HCT116 (cell line): ENCODE measurements at regions not wholly inside any gene's neighbourhood (a gene's known extent, or its start where the extent isn't known, plus 50 kb on each side); places are given as distances from the start of the nearest gene placed in this dataset.

Experiments used
- ATAC-seq: fragments of 200-7000 bp; cut with Tn5 transposase; 2 replicates; pipeline ENCODE4 v1.9.1; 2020; ENCODE audit warnings: mild to moderate bottlenecking, moderate library complexity
- BruUV-seq: library from RNA; stranded (reverse); fragments of 400-500 nt; replicated peaks from 2 replicates; lab custom pipeline; 2021; lab: Mats Ljungman, UMichigan
- CTCF ChIA-PET: fragments of 300-600 bp; sonication (Branson Sonifier 250); formaldehyde crosslinking; loops from one replicate; lab custom pipeline; 2021; ENCODE audit warnings: antibody characterized with exemption; lab: Charles Lee
- POLR2A ChIA-PET: fragments of 300-600, 350-600 bp; sonication (Branson Sonifier 250); formaldehyde crosslinking; loops from one replicate; lab custom pipeline; 2021; ENCODE audit warnings: antibody characterized with exemption; lab: Charles Lee
- RAD21 ChIA-PET, 2 experiments: fragments of 300-600 bp; sonication (Branson Sonifier 250); formaldehyde crosslinking; loops; one replicate each; lab custom pipeline; 2023; ENCODE audit warnings: low total read pairs in 2 of 2; ENCODE audit not compliant: uncharacterized antibody in 2 of 2, unreplicated experiment in 2 of 2, low non-redundant PET in 1 of 2; lab: Charles Lee
- DNase-seq: peaks from one replicate; pipeline ENCODE4 v3.0.0-alpha.2; 2010; ENCODE audit warnings: low read depth, low spot score
- H2AFZ ChIP-seq: fragments of 200-600 bp; shearing (Covaris generic), sonication (generic); 2 replicates; pipeline ENCODE4 v1.6.1; 2017; ENCODE audit warnings: low read depth, mixed run types, mixed read lengths, antibody characterized with exemption, low read length; ENCODE audit not compliant: poor library complexity, severe bottlenecking
- H3K27ac ChIP-seq: 2 replicates; pipeline ENCODE4 v1.5.1; 2012; ENCODE audit warnings: low read depth, low read length
- H3K27me3 ChIP-seq: fragments of 200-600 bp; sonication (generic); 2 replicates; pipeline ENCODE4 v1.6.1; 2016; ENCODE audit warnings: mixed run types, low read length, mixed read lengths; ENCODE audit not compliant: insufficient read depth
- H3K36me3 ChIP-seq, 2 experiments: fragments of 200-500 bp in 1 of 2; fragments of 200-600 bp in 1 of 2; sonication (Bioruptor generic) in 1 of 2; sonication (generic) in 1 of 2; 2 replicates each; pipeline versions ENCODE4 v1.5.1 to v1.6.1; 2014 to 2016; ENCODE audit warnings: low read length in 2 of 2, inconsistent platforms in 1 of 2, mixed read lengths in 1 of 2, mixed run types in 1 of 2; ENCODE audit not compliant: insufficient read depth in 2 of 2, control insufficient read depth in 1 of 2
- H3K4me1 ChIP-seq, 2 experiments: fragments of 200-600 bp in 1 of 2; sonication (generic) in 1 of 2; 2 replicates each; pipeline versions ENCODE4 v1.5.1 to v1.6.1; 2012 to 2017; ENCODE audit warnings: low read length in 2 of 2, inconsistent platforms in 1 of 2, mild to moderate bottlenecking in 1 of 2, mixed read lengths in 1 of 2, mixed run types in 1 of 2, moderate library complexity in 1 of 2; ENCODE audit not compliant: insufficient read depth in 2 of 2, control insufficient read depth in 1 of 2
- H3K4me2 ChIP-seq: fragments of 200-600 bp; sonication (generic); 2 replicates; pipeline ENCODE4 v1.6.1; 2017; ENCODE audit warnings: mixed run types, low read length, mixed read lengths
- H3K4me3 ChIP-seq, 2 experiments: fragments of 200-600 bp in 1 of 2; sonication (generic) in 1 of 2; replicated peaks in 1 of 2; 2 replicates each; pipeline ENCODE4 v1.5.1; 2011 to 2016; ENCODE audit warnings: low read length in 2 of 2, control low read depth in 1 of 2, low read depth in 1 of 2, mild to moderate bottlenecking in 1 of 2, mixed read lengths in 1 of 2, mixed run types in 1 of 2
- H3K79me2 ChIP-seq: fragments of 200-600 bp; sonication (generic); 2 replicates; pipeline ENCODE4 v1.6.1; 2017; ENCODE audit warnings: mild to moderate bottlenecking, mixed run types, low read length, moderate library complexity, mixed read lengths; ENCODE audit not compliant: insufficient read depth
- H3K9ac ChIP-seq: fragments of 200-600 bp; sonication (generic); 2 replicates; pipeline ENCODE4 v1.6.1; 2016; ENCODE audit warnings: low read length, mixed read lengths
- H3K9me2 ChIP-seq: fragments of 200-600 bp; sonication (generic), shearing (Covaris generic); 2 replicates; pipeline ENCODE4 v1.6.1; 2017; ENCODE audit warnings: mixed run types, mild to moderate bottlenecking, moderate library complexity; ENCODE audit not compliant: insufficient read depth
- H3K9me3 ChIP-seq, 2 experiments: fragments of 200-500 bp in 1 of 2; fragments of 200-600 bp in 1 of 2; sonication (Bioruptor generic) in 1 of 2; sonication (generic) in 1 of 2; 2 replicates each; pipeline ENCODE4 v1.6.1; 2014 to 2017; ENCODE audit warnings: low read length in 2 of 2, mixed read lengths in 2 of 2, inconsistent platforms in 1 of 2, low read depth in 1 of 2, mild to moderate bottlenecking in 1 of 2, mixed run types in 1 of 2, moderate library complexity in 1 of 2; ENCODE audit not compliant: control insufficient read depth in 1 of 2, insufficient read depth in 1 of 2
- H4K20me1 ChIP-seq: fragments of 200-600 bp; sonication (generic), shearing (Covaris generic); 2 replicates; pipeline ENCODE4 v1.6.1; 2017; ENCODE audit warnings: mixed run types, mild to moderate bottlenecking, moderate library complexity; ENCODE audit not compliant: insufficient read depth
- ATF3 ChIP-seq: IDR thresholded peaks from 2 replicates; pipeline ENCODE4 v1.6.1; 2012
- CEBPB ChIP-seq: IDR thresholded peaks from 2 replicates; pipeline ENCODE4 v1.6.1; 2012; ENCODE audit warnings: low read depth
- CTCF ChIP-seq, 3 experiments: fragments of 200-600 bp in 1 of 3; sonication (generic) in 1 of 3; IDR thresholded peaks in 2 of 3; conservative IDR thresholded peaks in 1 of 3; 2 replicates each; pipeline ENCODE4 v1.5.1; 2012 to 2017; ENCODE audit warnings: low read depth in 2 of 3, low read length in 2 of 3, antibody characterized with exemption in 1 of 3, borderline replicate concordance in 1 of 3, control low read depth in 1 of 3, mild to moderate bottlenecking in 1 of 3, mixed read lengths in 1 of 3, mixed run types in 1 of 3, moderate library complexity in 1 of 3; ENCODE audit not compliant: insufficient read depth in 1 of 3
- EGR1 ChIP-seq: IDR thresholded peaks from 2 replicates; pipeline ENCODE4 v1.6.1; 2012; ENCODE audit warnings: low read depth
- EZH2 ChIP-seq: fragments of 200-600 bp; sonication (generic); IDR thresholded peaks from 2 replicates; pipeline ENCODE4 v1.6.1; 2017; ENCODE audit warnings: antibody characterized with exemption, mixed run types
- FOSL1 ChIP-seq: IDR thresholded peaks from 2 replicates; pipeline ENCODE4 v1.6.1; 2012; ENCODE audit warnings: low read depth
- JUND ChIP-seq: IDR thresholded peaks from 2 replicates; pipeline ENCODE4 v1.6.1; 2012
- POLR2A ChIP-seq: IDR thresholded peaks from 2 replicates; pipeline ENCODE4 v1.7.0; 2011; ENCODE audit warnings: borderline replicate concordance; ENCODE audit not compliant: insufficient read depth, insufficient read length; ENCODE audit errors: extremely low read depth
- POLR2AphosphoS5 ChIP-seq: IDR thresholded peaks from 2 replicates; pipeline ENCODE4 v1.6.1; 2011; ENCODE audit warnings: mild to moderate bottlenecking, low read depth, low read length, moderate library complexity
- RAD21 ChIP-seq: IDR thresholded peaks from 2 replicates; pipeline ENCODE4 v1.6.1; 2012; ENCODE audit warnings: low read depth, mild to moderate bottlenecking
- SP1 ChIP-seq: IDR thresholded peaks from 2 replicates; pipeline ENCODE4 v1.6.1; 2012; ENCODE audit warnings: low read depth
- TCF7L2 ChIP-seq: IDR thresholded peaks from 2 replicates; pipeline ENCODE4 v1.7.0; 2011; ENCODE audit warnings: borderline replicate concordance, inconsistent platforms; ENCODE audit not compliant: insufficient read depth, insufficient read length; ENCODE audit errors: extremely low read depth
- ZBTB33 ChIP-seq: IDR thresholded peaks from 2 replicates; pipeline ENCODE4 v1.6.1; 2011; ENCODE audit warnings: mild to moderate bottlenecking, low read length, moderate library complexity; ENCODE audit not compliant: insufficient replicate concordance; ENCODE audit errors: extremely low read depth
- ZFX ChIP-seq: fragments of 450-650 bp; IDR thresholded peaks from 2 replicates; pipeline ENCODE4 v1.6.1; 2017
- ZNF274 ChIP-seq: fragments of 200-500 bp; sonication (Bioruptor generic); IDR thresholded peaks from 2 replicates; pipeline ENCODE4 v1.6.1; 2014; ENCODE audit warnings: mild to moderate bottlenecking, low read depth, low read length, inconsistent platforms
- intact Hi-C: fragments of 100-400 bp; cut with micrococcal nuclease; formaldehyde crosslinking; loops from 2 replicates; pipeline ENCODE4 v1.10.0; 2022

DNA sequence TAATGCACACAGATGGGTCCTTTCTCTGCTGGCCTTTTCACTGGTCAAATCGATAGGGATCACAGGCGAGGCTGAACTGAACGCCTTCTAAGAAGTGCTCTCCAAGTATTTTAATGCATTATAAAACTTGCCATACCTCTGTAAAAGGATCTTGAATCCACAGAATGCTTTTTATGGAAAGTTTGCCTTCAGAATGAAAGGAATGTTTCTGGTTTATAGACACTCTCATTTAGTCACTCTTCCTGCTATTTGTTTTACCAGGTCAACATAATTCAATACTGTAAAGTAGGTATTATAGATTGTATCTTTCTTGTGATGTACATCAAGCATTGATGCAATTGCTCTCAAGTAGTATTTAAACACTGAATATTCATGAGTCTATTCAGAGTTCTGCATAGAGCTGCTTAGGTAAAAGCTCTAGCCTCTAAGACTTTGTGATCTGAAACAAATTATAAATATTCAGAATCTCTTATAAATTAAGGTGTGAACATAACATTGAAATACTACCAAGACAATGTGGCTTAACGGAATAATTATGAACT, 308.4 kb downstream of the ISL1 start:
- no peak for ATAC-seq
- no TSS peak for BruUV-seq
- no peak overlapping the region for H3K4me2 ChIP-seq

More for the DNA sequence above, 308.4 kb downstream of the ISL1 start:
- Histone ChIP-seq H3K9me3 (no peaks in the 10 kb centered on the region), H3K4me1 (no peaks in the 10 kb centered on the region), H3K36me3 (no peaks in the 10 kb centered on the region), H3K9me2 (no peaks in the 10 kb centered on the region), H2AFZ (no peak overlapping the region), H3K27me3 (no peaks in the 10 kb centered on the region), H3K27ac (no peak overlapping the region), H3K9ac (no peak overlapping the region), H3K79me2 (no peaks in the 10 kb centered on the region), H3K4me3 (no peak overlapping the region), H4K20me1 (no peaks in the 10 kb centered on the region)
- no peak for DNase-seq
- TF ChIP-seq EZH2 (no peak), RAD21 (no peak), ATF3 (no peak), CEBPB (no peak), POLR2A (no peak), ZBTB33 (no peak), POLR2AphosphoS5 (no peak), JUND (no peak), EGR1 (no peak), FOSL1 (no peak), TCF7L2 (no peak), SP1 (no peak), ZNF274 (no peak), CTCF (IDR thresholded peaks at IDR 0.05 in 2 of 3, conservative IDR thresholded peaks at IDR 0.05 in 1 of 3; ENCODE audit: borderline replicate concordance in 1 of 3, insufficient read depth in 1 of 3, low read depth in 2 of 3, low read length in 2 of 3) (no peak), ZFX (no peak)
- POLR2A ChIA-PET, result no interaction called here
- CTCF ChIA-PET, result no interaction called here
- intact Hi-C loops, result no loop called here
- RAD21 ChIA-PET, result no interaction called here
